HFFc6 (cell line): ENCODE measurements at regions not wholly inside any gene's neighbourhood (a gene's known extent, or its start where the extent isn't known, plus 50 kb on each side); places are given as distances from the start of the nearest gene placed in this dataset.

Experiments used
- DNase-seq: peaks from one replicate; pipeline ENCODE4 v3.0.0-alpha.2; 2018
- H3K27ac Mint-ChIP-seq: 2 replicates; pipeline ENCODE4 v1.8.0; 2020; ENCODE audit warnings: mild to moderate bottlenecking, mixed read lengths
- H3K27me3 Mint-ChIP-seq: 2 replicates; pipeline ENCODE4 v1.8.0; 2021; ENCODE audit warnings: mild to moderate bottlenecking, moderate library complexity, mixed read lengths; ENCODE audit not compliant: insufficient read depth
- H3K36me3 Mint-ChIP-seq: 2 replicates; pipeline ENCODE4 v1.8.0; 2021; ENCODE audit warnings: low read depth, mixed read lengths
- H3K4me1 Mint-ChIP-seq: 2 replicates; pipeline ENCODE4 v1.8.0; 2020; ENCODE audit warnings: low read depth, mixed read lengths
- H3K4me3 Mint-ChIP-seq: 2 replicates; pipeline ENCODE4 v1.8.0; 2020; ENCODE audit warnings: mild to moderate bottlenecking, moderate library complexity, mixed read lengths
- H3K9me3 Mint-ChIP-seq: 2 replicates; pipeline ENCODE4 v1.8.0; 2020; ENCODE audit warnings: mild to moderate bottlenecking, mixed read lengths
- CTCF ChIP-seq: fragments of 200-600 bp; sonication (generic); IDR thresholded peaks from 2 replicates; pipeline ENCODE4 v1.5.0; 2021; ENCODE audit warnings: antibody characterized with exemption, mild to moderate bottlenecking

- Mint-ChIP-seq H3K36me3 (no peaks in the 10 kb centered on the region), H3K27ac (no peak overlapping the region), H3K4me3 (no peak overlapping the region), H3K4me1 (no peaks in the 10 kb centered on the region), H3K27me3 (no peaks in the 10 kb centered on the region), H3K9me3 (peaks cover 30% of the 10 kb centered on the region)
- no peak for DNase-seq
- TF ChIP-seq CTCF, result no peak
Observed at GRCh38 chr15:96750361-96750760, 419.9 kb downstream of the NR2F2 start.

- no peak for DNase-seq
- Mint-ChIP-seq H3K4me3 (no peak overlapping the region), H3K27me3 (no peaks in the 10 kb centered on the region), H3K36me3 (no peaks in the 10 kb centered on the region), H3K4me1 (no peaks in the 10 kb centered on the region), H3K27ac (no peak overlapping the region), H3K9me3 (peaks cover 26% of the 10 kb centered on the region)
- TF ChIP-seq CTCF, result no peak
Observed at GRCh38 chr15:96756146-96756545, 425.6 kb downstream of the NR2F2 start.

GRCh38 chr15:96756656-96757055 lies 426.2 kb downstream of the NR2F2 start:
- no peak overlapping the region for H3K27ac Mint-ChIP-seq
- no peak overlapping the region for H3K4me3 Mint-ChIP-seq
- H3K9me3 Mint-ChIP-seq, result peaks cover 26% of the 10 kb centered on the region
- DNase-seq, result no peak
- H3K4me1 Mint-ChIP-seq, result no peaks in the 10 kb centered on the region
- H3K36me3 Mint-ChIP-seq, result no peaks in the 10 kb centered on the region
- no peak for TF ChIP-seq CTCF
- H3K27me3 Mint-ChIP-seq, result no peaks in the 10 kb centered on the region

- H3K27me3 Mint-ChIP-seq, result no peaks in the 10 kb centered on the region
- H3K4me3 Mint-ChIP-seq, result no peak overlapping the region
- DNase-seq, result no peak
- H3K36me3 Mint-ChIP-seq, result no peaks in the 10 kb centered on the region
- H3K27ac Mint-ChIP-seq, result no peak overlapping the region
- peaks cover 42% of the 10 kb centered on the region for H3K9me3 Mint-ChIP-seq
- no peaks in the 10 kb centered on the region for H3K4me1 Mint-ChIP-seq
- TF ChIP-seq CTCF, result no peak
Observed at GRCh38 chr15:96762566-96762965, 432.1 kb downstream of the NR2F2 start.

GRCh38 chr15:96764501-96764900 lies 434.0 kb downstream of the NR2F2 start:
- no peaks in the 10 kb centered on the region for H3K4me1 Mint-ChIP-seq
- DNase-seq, result no peak
- no peak overlapping the region for H3K27ac Mint-ChIP-seq
- peaks cover 44% of the 10 kb centered on the region for H3K9me3 Mint-ChIP-seq
- no peaks in the 10 kb centered on the region for H3K27me3 Mint-ChIP-seq
- H3K36me3 Mint-ChIP-seq, result no peaks in the 10 kb centered on the region
- no peak for TF ChIP-seq CTCF
- H3K4me3 Mint-ChIP-seq, result no peak overlapping the region

- H3K4me1 Mint-ChIP-seq, result no peaks in the 10 kb centered on the region
- H3K9me3 Mint-ChIP-seq, result peaks cover 44% of the 10 kb centered on the region
- H3K27ac Mint-ChIP-seq, result no peak overlapping the region
- no peak for TF ChIP-seq CTCF
- H3K36me3 Mint-ChIP-seq, result no peaks in the 10 kb centered on the region
- no peak for DNase-seq
- no peaks in the 10 kb centered on the region for H3K27me3 Mint-ChIP-seq
- H3K4me3 Mint-ChIP-seq, result no peak overlapping the region
Observed at GRCh38 chr15:96764946-96765345, 434.4 kb downstream of the NR2F2 start.
